Left ventricle myocardium inferior (tissue), 1 donor: ENCODE measurements at regions not wholly inside any gene's neighbourhood (a gene's known extent, or its start where the extent isn't known, plus 50 kb on each side); places are given as distances from the start of the nearest gene placed in this dataset.

ENCODE experiments used
- DNase-seq: peaks from one replicate; pipeline ENCODE4 v3.0.0-alpha.2; 2020
- H3K27ac ChIP-seq: fragments of 200-600 bp; replicated peaks from 2 replicates; pipeline ENCODE4 v1.8.0; 2021
- H3K27me3 ChIP-seq: fragments of 200-600 bp; 2 replicates; pipeline ENCODE4 v1.8.0; 2021; ENCODE audit warnings: low read depth
- H3K36me3 ChIP-seq: fragments of 200-600 bp; 2 replicates; pipeline ENCODE4 v1.8.0; 2021
- H3K4me1 ChIP-seq: fragments of 200-600 bp; 2 replicates; pipeline ENCODE4 v1.8.0; 2021
- H3K4me3 ChIP-seq: fragments of 200-600 bp; 2 replicates; pipeline ENCODE4 v1.8.0; 2021; ENCODE audit warnings: mild to moderate bottlenecking, moderate library complexity
- H3K9me3 ChIP-seq: fragments of 200-600 bp; replicated peaks from 2 replicates; pipeline ENCODE4 v1.8.0; 2021
- CTCF ChIP-seq: fragments of 200-600 bp; IDR thresholded peaks from 2 replicates; pipeline ENCODE4 v1.8.0; 2021; ENCODE audit warnings: antibody characterized with exemption, mild to moderate bottlenecking, borderline replicate concordance
- intact Hi-C: fragments of 100-400 bp; cut with micrococcal nuclease; formaldehyde crosslinking; loops from one replicate; pipeline ENCODE4 v1.11.0; 2022
- donor health status: DM: no; HTN: yes; CAD: no; lungs with severe emphysema.

DNA sequence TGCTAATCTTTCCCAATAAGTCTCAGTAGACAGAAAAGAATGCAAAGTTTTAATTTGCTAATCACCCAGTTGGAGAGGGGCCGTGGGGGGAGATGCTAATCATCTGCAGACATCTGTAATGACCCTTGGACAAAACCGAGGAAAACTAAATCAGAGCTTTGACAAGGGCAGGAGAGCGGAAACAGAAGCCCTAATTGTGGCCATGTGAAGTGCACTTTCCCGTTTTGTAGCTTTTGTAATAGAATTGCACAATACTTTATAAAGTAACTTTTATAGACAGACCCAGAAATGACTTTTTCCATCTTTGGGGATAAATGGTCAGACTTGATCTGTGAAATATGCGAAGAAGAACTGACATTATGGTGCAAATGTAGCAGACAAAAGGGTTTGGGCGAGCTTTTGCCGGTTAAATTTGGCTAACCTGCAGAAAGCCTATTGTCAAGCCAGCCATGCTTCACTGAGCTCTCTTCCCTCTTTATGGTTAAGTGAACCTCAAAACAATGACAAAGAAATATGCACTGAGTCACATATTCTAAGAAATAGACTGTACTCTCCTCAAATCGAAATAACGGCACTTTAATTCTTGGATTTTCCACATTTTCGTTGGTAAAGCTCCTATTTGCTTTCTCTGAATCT is 980.1 kb upstream of the POU3F3 start:
- H3K4me1 ChIP-seq = no peaks in the 10 kb centered on the region
- intact Hi-C loops = no loop called here
- H3K27ac ChIP-seq = no peak overlapping the region
- DNase-seq = no peak
- no peak overlapping the region for H3K4me3 ChIP-seq
- no peak for TF ChIP-seq CTCF
- H3K36me3 ChIP-seq = no peaks in the 10 kb centered on the region
- no peaks in the 10 kb centered on the region for H3K9me3 ChIP-seq
- no peaks in the 10 kb centered on the region for H3K27me3 ChIP-seq

GRCh38 chr2:103875131-103875530 is 978.8 kb upstream of the POU3F3 start:
- no peaks in the 10 kb centered on the region for H3K36me3 ChIP-seq

GRCh38 chr2:103875531-103875930 is 978.4 kb upstream of the POU3F3 start:
- no peak for TF ChIP-seq CTCF
- no peaks in the 10 kb centered on the region for H3K4me1 ChIP-seq
- no peaks in the 10 kb centered on the region for H3K9me3 ChIP-seq
- DNase-seq = no peak
- no peak overlapping the region for H3K27ac ChIP-seq
- intact Hi-C loops = no loop called here
- no peak overlapping the region for H3K4me3 ChIP-seq
- H3K27me3 ChIP-seq = no peaks in the 10 kb centered on the region
- no peaks in the 10 kb centered on the region for H3K36me3 ChIP-seq

More at GRCh38 chr2:103875131-103875530, 978.8 kb upstream of the POU3F3 start:
- TF ChIP-seq CTCF = no peak
- Histone ChIP-seq H3K27ac (no peak overlapping the region), H3K27me3 (no peaks in the 10 kb centered on the region), H3K9me3 (no peaks in the 10 kb centered on the region), H3K4me1 (no peaks in the 10 kb centered on the region), H3K4me3 (no peak overlapping the region)
- DNase-seq = no peak
- intact Hi-C loops = no loop called here

DNA sequence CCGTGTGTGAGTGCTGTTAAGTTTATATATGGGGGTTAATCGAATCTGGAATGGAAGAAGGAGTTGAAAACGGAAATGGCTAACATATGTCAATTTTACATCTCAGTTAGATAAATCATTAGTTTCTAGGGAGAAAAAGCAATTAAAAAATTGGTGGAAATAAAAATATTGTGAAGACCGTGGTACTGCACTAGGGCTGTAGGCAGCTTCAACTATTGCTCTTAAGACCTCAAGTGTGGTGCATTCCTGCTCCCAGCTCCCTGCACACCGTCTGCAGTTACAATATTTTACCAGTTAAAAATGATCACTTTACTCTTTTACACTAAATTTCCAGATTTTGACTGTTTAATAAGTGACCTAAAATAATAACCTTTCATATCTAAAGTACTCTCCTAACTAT is 977.3 kb upstream of the POU3F3 start:
- intact Hi-C loops = no loop called here
- Histone ChIP-seq H3K27me3 (no peaks in the 10 kb centered on the region), H3K27ac (no peak overlapping the region), H3K4me3 (no peak overlapping the region), H3K4me1 (no peaks in the 10 kb centered on the region), H3K9me3 (no peaks in the 10 kb centered on the region), H3K36me3 (no peaks in the 10 kb centered on the region)
- DNase-seq = no peak
- no peak for TF ChIP-seq CTCF

GRCh38 chr2:103879101-103879500 is 974.8 kb upstream of the POU3F3 start:
- H3K36me3 ChIP-seq = no peaks in the 10 kb centered on the region

More at GRCh38 chr2:103879101-103879500, 974.8 kb upstream of the POU3F3 start:
- Histone ChIP-seq H3K4me3 (no peak overlapping the region), H3K9me3 (no peaks in the 10 kb centered on the region), H3K27me3 (no peaks in the 10 kb centered on the region), H3K27ac (no peak overlapping the region), H3K4me1 (no peaks in the 10 kb centered on the region)
- intact Hi-C loops = no loop called here
- no peak for TF ChIP-seq CTCF
- no peak for DNase-seq
